MM.1S (cell line): ENCODE measurements at regions not wholly inside any gene's neighbourhood (a gene's known extent, or its start where the extent isn't known, plus 50 kb on each side); places are given as distances from the start of the nearest gene placed in this dataset.

ENCODE experiments used
- DNase-seq: peaks from one replicate; pipeline ENCODE4 v3.0.0-alpha.2; 2015
- H2AFZ ChIP-seq: fragments of 300-600 bp; sonication (generic); 2 replicates; pipeline ENCODE4 v1.6.0; 2016; ENCODE audit warnings: antibody characterized with exemption, low read length
- H3F3A ChIP-seq: fragments of 300-600 bp; sonication (generic); 2 replicates; pipeline ENCODE4 v1.6.1; 2016; ENCODE audit warnings: mild to moderate bottlenecking, antibody characterized with exemption, low read length, moderate library complexity, mixed read lengths; ENCODE audit not compliant: insufficient read depth
- H3K27ac ChIP-seq: fragments of 300-600 bp; sonication (generic); 2 replicates; pipeline ENCODE4 v1.5.1; 2016; ENCODE audit warnings: mild to moderate bottlenecking, low read length
- H3K27me3 ChIP-seq: fragments of 300-600 bp; sonication (generic); replicated peaks from 2 replicates; pipeline ENCODE4 v1.6.0; 2016; ENCODE audit warnings: low read length; ENCODE audit not compliant: insufficient read depth
- H3K36me3 ChIP-seq: fragments of 300-600 bp; sonication (generic); replicated peaks from 2 replicates; pipeline ENCODE4 v1.6.1; 2016; ENCODE audit warnings: mild to moderate bottlenecking, low read length, mixed read lengths; ENCODE audit not compliant: insufficient read depth
- H3K4me1 ChIP-seq: fragments of 300-600 bp; sonication (generic); 2 replicates; pipeline ENCODE4 v1.6.1; 2016; ENCODE audit warnings: low read length, mixed read lengths
- H3K4me2 ChIP-seq: fragments of 300-600 bp; sonication (generic); 2 replicates; pipeline ENCODE4 v1.6.0; 2016; ENCODE audit warnings: low read depth, low read length
- H3K4me3 ChIP-seq: fragments of 300-600 bp; sonication (generic); 2 replicates; pipeline ENCODE4 v1.5.1; 2016; ENCODE audit warnings: low read length, mixed read lengths
- H3K79me2 ChIP-seq: fragments of 300-600 bp; sonication (generic); 2 replicates; pipeline ENCODE4 v1.6.1; 2016; ENCODE audit warnings: mixed run types, low read length, mixed read lengths
- H3K9ac ChIP-seq: fragments of 300-600 bp; sonication (generic); 2 replicates; pipeline ENCODE4 v1.6.1; 2016; ENCODE audit warnings: low read length, mixed read lengths
- H3K9me2 ChIP-seq: fragments of 300-600 bp; sonication (generic); replicated peaks from 2 replicates; pipeline ENCODE4 v1.6.1; 2016; ENCODE audit warnings: mild to moderate bottlenecking, low read length, mixed read lengths; ENCODE audit not compliant: insufficient read depth
- H3K9me3 ChIP-seq: fragments of 300-600 bp; sonication (generic); replicated peaks from 2 replicates; pipeline ENCODE4 v1.6.1; 2016; ENCODE audit warnings: mild to moderate bottlenecking, low read length, mixed read lengths; ENCODE audit not compliant: insufficient read depth
- H4K20me1 ChIP-seq: fragments of 300-600 bp; sonication (generic); 2 replicates; pipeline ENCODE4 v1.6.1; 2016; ENCODE audit warnings: mild to moderate bottlenecking, low read length, moderate library complexity, mixed read lengths; ENCODE audit not compliant: insufficient read depth
- CTCF ChIP-seq: fragments of 300-600 bp; sonication (generic); IDR thresholded peaks from 2 replicates; pipeline ENCODE4 v1.5.1; 2016; ENCODE audit warnings: antibody characterized with exemption, low read length, mixed read lengths
- EZH2 ChIP-seq: fragments of 300-600 bp; sonication (generic); optimal IDR thresholded peaks from 2 replicates; pipeline ENCODE3; 2017; ENCODE audit warnings: low read depth, mild to moderate bottlenecking, antibody characterized with exemption, low read length, mixed read lengths
- EZH2phosphoT487 ChIP-seq: fragments of 300-600 bp; sonication (generic); IDR thresholded peaks from 2 replicates; pipeline ENCODE4 v1.6.1; 2018; ENCODE audit warnings: antibody characterized with exemption, low read length

- no peak for DNase-seq
- no peaks in the 10 kb centered on the region for H3K36me3 ChIP-seq
- H3K27me3 ChIP-seq, result no peaks in the 10 kb centered on the region
- H3K9ac ChIP-seq, result no peak overlapping the region
- H3K4me1 ChIP-seq, result no peaks in the 10 kb centered on the region
- no peak overlapping the region for H3K4me2 ChIP-seq
- no peak overlapping the region for H2AFZ ChIP-seq
- no peaks in the 10 kb centered on the region for H3F3A ChIP-seq
- H3K27ac ChIP-seq, result no peak overlapping the region
- H3K9me2 ChIP-seq, result no peaks in the 10 kb centered on the region
- H3K9me3 ChIP-seq, result no peaks in the 10 kb centered on the region
- no peak for TF ChIP-seq CTCF
- TF ChIP-seq EZH2phosphoT487, result no peak
- no peak for TF ChIP-seq EZH2
- H4K20me1 ChIP-seq, result no peaks in the 10 kb centered on the region
- H3K79me2 ChIP-seq, result no peaks in the 10 kb centered on the region
- H3K4me3 ChIP-seq, result no peak overlapping the region
These were observed 857.4 kb upstream of the CDH2 start for GRCh38 chr18:29034113-29034856.

- no peaks in the 10 kb centered on the region for H3K36me3 ChIP-seq
- H3K27me3 ChIP-seq, result no peaks in the 10 kb centered on the region
- H3K27ac ChIP-seq, result no peak overlapping the region
- H2AFZ ChIP-seq, result no peak overlapping the region
- no peaks in the 10 kb centered on the region for H3K9me3 ChIP-seq
- no peaks in the 10 kb centered on the region for H3K9me2 ChIP-seq
- no peak overlapping the region for H3K4me3 ChIP-seq
- TF ChIP-seq CTCF, result no peak
- H3K79me2 ChIP-seq, result no peaks in the 10 kb centered on the region
- H3K4me1 ChIP-seq, result no peaks in the 10 kb centered on the region
- no peak overlapping the region for H3K4me2 ChIP-seq
- no peaks in the 10 kb centered on the region for H4K20me1 ChIP-seq
- H3K9ac ChIP-seq, result no peak overlapping the region
- no peaks in the 10 kb centered on the region for H3F3A ChIP-seq
- DNase-seq, result no peak
These were observed 851.6 kb upstream of the CDH2 start for GRCh38 chr18:29028560-29028959.

- Histone ChIP-seq H3K9ac (no peak overlapping the region), H2AFZ (no peak overlapping the region), H3K4me1 (no peaks in the 10 kb centered on the region), H3K9me3 (no peaks in the 10 kb centered on the region), H3K4me2 (no peak overlapping the region), H3K4me3 (no peak overlapping the region), H3K36me3 (no peaks in the 10 kb centered on the region), H3K27me3 (no peaks in the 10 kb centered on the region), H3F3A (no peaks in the 10 kb centered on the region), H4K20me1 (no peaks in the 10 kb centered on the region), H3K27ac (no peak overlapping the region), H3K9me2 (no peaks in the 10 kb centered on the region), H3K79me2 (no peaks in the 10 kb centered on the region)
- TF ChIP-seq EZH2phosphoT487 (no peak), CTCF (no peak), EZH2 (no peak)
- no peak for DNase-seq
These were observed 842.0 kb upstream of the CDH2 start for GRCh38 chr18:29018976-29019375.
